ENCODE measurements at regions not wholly inside any gene's neighbourhood (a gene's known extent, or its start where the extent isn't known, plus 50 kb on each side); places are given as distances from the start of the nearest gene placed in this dataset.
A peak's percentile ranks its signal among the peaks of the same experiment; 100 is the strongest.
"Not testable (repeated sequence)": the region's sequence is repeated elsewhere in the genome, so short reads cannot be mapped to it uniquely, and the experiment has no call there.

DNA sequence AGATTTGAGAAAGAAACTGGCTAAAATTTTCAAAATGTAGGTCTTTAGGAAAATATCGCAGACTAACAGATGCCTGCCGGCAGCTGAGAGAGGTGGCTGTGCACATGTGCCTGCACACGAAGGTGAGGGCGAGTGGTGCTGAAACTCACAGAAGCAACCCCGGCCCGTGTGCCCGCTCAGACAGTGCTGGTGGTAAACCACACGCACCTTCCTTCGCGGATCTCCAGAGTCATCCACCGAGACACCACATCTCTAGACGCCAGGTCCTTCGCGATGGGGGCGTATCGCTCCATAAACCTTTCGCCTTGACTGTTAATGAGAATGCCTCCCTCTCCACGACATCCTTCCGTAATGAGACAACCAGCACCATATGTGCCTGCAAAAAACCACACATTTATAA, 68.5 kb upstream of the TNK2 start:
- not testable (repeated sequence) for DNase-seq (ENCODE audit: extremely low read depth, low read depth)

DNA sequence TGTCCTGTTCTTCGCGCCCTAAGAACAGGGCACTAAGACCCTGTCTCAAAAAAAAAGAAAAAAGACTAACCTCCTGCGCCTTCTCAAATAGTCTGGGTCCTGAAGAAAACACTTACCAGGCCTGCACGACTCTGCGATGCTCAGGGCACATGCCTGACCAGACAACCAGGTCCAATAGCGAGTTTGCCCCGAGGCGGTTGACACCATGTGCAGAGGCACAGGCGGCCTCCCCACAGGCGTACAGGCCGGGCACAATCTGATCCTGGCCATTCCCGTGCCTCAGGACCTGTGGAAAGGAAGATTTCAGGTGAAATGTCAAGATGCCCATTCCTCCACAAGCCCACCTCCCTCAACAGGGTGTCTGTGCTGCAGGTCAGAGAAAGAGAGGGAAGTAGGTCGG, 65.9 kb upstream of the TNK2 start:
- DNase-seq (ENCODE audit: extremely low read depth, low read depth) = not testable (repeated sequence)

DNA sequence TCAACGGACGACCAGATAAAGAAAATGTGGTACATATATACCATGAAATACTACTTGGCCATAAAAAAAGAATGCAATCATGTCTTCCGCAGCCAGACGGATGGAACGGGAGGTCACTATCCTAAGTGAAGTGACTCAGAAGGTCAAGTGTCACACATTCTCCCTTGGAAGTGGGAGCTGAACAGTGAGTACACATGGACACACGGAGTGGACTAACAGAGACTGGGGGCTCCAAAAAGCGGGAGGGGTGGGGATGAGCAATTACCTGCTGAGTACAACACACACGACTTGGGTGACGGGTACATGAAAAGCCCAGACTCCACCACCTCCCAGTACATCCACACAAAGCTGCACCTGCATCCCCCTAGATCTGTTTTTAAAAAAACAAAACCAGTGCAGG, 62.5 kb upstream of the TNK2 start:
- not testable (repeated sequence) for DNase-seq (ENCODE audit: extremely low read depth, low read depth)

DNA sequence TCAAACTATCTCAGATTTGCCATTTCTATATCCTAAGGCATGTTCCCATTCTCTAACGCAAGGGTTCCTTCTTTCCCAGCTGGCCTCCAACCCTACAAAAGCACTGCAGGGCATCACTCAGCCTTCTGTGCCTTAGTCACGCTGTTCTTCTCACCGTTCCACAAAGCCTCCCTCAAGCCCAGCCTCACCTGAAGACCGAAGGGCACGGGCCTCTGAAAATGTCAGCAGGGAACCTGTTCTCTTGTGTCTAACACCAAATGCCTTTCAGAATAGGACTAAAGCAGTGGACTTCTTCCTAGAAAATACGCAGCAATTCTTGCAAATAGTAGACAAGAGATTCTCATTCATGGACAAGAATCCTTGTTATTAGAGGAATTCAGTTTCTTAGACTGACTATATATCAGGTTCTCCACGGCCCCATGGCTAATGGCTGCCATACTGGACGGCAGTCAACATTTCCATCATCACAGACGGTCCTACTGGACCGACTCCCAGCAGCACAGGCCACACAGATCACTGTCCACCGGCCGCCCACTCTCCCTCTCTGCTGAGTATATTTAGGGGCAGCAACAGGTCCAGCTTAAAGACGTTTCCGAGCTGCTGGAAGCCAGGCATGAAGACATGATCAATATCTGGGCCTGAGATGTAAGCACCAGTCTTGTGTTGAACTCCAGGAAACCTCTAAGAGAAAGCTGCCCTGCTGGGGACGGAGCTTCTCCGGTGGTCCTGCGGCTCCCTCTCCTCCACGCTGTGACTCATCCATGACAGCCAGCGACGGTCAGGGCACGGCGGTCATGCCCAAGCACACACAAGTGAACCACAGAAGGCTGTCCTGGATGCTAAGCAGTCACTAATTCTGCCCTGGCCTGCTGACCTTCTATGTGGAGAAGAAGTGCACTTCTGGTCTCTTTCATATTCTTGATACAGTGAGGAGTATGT, 61.8 kb upstream of the TNK2 start:
- not testable (repeated sequence) for DNase-seq (ENCODE audit: extremely low read depth, low read depth)

DNA sequence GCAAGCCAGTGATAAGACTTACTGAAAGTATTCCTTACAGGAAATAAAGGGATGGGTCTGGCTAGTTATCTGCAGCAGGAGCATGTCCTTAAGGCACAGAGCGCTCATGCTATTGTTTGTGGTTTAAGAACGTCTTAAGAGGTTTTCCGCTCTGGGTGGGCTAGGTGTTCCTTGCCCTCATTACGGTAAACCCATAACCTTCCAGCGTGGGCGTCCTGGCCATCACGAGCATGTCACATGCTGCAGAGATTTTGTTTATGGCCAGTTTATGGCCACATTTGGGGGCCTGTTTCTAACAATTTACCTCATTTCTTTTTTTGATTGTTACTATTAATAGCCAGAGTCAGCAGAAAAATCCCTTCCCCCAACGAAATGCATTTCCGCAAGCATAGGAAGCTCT, 61.0 kb upstream of the TNK2 start:
- not testable (repeated sequence) for DNase-seq (ENCODE audit: extremely low read depth, low read depth)

DNA sequence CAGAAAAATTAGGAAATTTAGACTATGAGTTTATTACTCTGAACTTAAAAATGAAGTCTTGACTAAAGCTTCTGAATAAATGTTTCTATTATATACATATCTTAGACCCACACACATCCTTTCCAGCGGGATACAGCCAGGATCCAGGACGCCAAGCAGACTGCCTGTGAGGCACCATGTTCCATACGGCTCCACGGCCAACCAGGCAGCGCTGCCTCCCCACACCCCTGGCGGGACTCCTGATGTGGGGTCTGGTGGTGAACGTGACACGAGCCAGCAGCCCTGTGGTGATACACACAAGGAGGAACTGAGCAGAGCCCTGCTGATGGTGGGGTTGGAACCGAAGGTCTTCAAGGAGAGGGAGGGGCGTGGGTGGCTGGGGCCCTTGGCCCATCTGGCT, 59.8 kb upstream of the TNK2 start:
- not testable (repeated sequence) for DNase-seq (ENCODE audit: extremely low read depth, low read depth)

DNA sequence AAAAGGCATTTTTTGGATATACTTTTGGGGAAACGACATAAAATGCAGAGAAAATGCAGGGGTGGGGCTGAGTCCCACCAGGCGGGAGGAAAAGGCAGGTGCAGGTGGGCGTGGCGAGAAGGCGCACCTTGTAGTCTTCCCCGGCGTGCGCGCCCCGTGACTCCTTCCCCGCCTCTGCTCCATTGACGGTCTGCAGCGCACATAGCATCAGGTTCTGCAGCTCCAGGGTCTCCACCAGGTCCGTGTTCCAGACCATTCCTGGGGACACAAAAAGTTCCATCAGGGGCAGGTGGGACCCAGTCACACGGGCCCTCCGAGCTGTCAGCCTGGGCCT, 59.0 kb upstream of the TNK2 start:
- not testable (repeated sequence) for DNase-seq (ENCODE audit: extremely low read depth, low read depth)

DNA sequence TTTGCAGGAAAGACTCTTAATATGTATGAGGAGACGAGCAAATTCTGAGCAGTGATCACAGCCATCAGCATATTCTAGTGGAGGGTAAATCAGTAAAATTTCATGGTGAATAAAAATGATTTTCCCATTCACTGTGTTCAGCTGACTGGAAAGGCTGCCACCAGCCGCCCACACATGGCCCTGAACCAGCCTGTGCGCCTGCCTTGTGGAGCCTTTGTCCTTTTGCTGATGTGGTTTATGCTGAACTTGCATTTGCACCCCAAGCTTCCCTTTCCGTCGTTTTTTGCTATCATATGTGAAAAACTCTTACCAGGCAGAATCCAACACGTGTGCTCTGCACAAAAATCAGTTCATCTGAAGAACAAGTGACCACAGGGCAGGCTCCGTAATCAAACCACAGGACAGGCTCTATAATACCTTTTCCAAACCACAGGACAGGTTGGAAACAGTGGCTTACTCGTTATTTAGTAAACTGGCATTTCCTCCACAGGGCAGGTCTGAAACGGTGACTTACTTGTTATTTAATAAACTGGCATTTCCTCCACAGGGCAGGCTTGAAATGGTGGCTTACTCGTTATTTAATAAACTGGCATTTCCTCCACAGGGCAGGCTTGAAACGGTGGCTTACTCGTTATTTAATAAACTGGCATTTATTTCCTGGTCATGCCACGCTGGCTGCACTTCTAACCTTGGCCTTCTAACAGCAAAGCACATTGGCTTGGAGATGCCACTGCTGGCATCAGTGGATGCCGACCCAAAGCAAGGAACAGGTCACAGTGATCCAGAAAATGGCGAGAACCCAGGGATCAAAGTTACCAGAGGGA, 58.4 kb upstream of the TNK2 start:
- not testable (repeated sequence) for DNase-seq (ENCODE audit: extremely low read depth, low read depth)

DNA sequence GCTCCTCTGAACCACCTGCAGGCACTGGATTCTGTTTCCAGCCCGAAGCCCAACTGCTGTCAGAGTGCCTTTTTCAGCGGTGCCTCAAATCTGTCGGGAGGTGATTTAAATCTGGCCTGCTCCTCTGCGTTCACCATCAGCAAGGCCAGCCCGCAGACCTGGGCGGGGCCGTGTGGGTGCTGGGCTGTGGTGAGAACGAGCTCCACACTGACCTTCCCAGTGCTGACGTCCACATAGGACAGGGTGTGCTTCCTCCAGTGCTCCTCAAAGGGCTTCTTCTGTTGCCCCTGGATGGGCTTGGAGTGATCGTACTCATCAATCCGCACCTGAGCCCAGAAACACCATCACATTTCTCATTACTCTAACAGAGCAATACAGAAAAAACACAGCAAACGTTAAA, 56.9 kb upstream of the TNK2 start:
- not testable (repeated sequence) for DNase-seq (ENCODE audit: extremely low read depth, low read depth)

DNA sequence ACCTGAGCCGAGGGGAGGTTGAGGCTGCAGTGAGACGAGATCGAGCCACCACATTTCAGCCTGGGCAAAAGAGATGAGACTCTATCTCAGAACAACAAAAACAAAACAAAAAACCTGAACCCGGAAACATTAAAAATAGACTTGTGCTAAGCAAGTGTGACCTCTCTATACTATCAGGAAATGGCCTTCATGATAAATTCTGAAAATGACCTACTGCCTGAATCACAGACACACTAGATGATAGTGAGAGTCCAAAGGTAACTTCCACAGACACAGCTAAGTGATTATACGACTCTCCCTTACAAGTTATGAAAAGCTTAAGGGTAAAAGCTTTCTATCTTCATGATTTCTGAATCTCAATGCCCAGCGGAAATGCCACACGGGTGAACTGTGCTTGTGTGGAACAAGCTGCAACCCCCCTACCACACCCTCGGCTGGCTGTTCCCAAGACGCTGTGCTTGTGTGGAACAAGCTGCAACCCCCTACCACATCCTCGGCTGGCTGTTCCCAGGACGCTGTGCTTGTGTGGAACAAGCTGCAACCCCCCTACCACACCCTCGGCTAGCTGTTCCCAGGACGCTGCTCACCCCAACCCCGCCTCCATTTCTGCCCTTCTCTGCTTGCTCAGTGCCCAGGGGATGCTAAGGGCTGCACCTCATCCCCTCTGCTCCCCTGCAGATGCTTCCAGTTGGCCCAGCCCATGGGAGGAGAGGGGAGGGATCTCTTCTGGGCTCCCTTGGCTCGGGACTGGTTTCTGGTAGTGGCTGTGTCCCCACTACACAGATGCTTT, 56.2 kb upstream of the TNK2 start:
- DNase-seq (ENCODE audit: extremely low read depth, low read depth) = not testable (repeated sequence)

DNA sequence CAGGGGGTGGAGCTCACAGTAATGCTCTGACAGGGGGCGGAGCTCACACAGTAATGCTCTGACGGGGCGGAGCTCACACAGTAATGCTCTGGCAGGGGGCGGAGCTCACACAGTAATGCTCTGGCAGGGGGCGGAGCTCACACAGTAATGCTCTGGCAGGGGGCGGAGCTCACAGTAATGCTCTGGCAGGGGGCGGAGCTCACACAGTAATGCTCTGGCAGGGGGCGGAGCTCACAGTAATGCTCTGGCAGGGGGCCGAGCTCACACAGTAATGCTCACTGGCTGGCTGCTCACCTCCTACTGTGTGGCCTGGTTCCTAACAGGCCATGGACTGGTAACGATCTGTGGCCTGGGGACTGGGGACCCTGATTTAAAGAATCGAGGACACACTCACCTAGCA, 53.9 kb upstream of the TNK2 start:
- DNase-seq (ENCODE audit: extremely low read depth, low read depth) = not testable (repeated sequence)

DNA sequence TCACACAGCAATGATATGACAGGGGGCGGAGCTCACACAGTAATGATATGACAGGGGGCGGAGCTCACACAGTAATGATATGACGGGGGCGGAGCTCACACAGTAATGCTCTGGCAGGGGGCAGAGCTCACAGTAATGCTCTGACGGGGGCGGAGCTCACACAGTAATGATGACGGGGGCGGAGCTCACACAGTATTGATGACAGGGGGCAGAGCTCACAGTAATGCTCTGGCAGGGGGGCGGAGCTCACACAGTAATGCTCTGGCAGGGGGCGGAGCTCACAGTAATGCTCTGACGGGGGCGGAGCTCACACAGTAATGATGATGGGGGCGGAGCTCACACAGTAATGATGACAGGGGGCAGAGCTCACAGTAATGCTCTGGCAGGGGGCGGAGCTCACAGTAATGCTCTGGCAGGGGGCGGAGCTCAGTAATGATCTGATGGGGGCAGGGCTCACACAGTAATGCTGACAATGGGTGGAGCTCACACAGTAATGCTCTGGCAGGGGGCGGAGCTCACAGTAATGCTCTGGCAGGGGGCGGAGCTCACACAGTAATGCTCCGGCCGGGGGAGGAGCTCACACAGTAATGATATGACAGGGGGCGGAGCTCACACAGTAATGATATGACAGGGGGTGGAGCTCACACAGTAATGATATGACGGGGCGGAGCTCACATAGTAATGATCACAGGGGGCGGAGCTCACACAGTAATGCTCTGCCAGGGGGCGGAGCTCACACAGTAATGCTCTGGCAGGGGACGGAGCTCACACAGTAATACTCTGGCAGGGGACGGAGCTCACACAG, 52.8 kb upstream of the TNK2 start:
- DNase-seq (ENCODE audit: extremely low read depth, low read depth) = peak; percentile 21

DNA sequence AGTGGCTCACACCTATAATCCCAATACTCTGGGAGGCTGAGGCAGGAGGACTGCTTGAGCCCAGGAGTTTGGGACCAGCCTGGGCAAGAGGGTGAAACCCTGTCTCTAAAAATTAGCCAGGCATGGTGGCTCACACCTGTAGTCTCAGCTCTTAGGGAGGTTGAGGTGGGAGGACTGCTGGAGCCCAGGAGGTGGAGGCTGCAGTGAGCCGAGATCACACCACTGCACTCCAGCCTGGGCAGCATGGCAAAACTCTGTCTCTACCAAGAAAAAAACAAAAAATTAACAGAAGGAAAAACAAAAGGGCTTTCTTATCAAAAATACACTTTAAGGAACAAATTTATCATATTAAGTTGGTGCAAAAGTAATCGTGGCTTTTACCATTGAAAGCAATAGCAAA, 51.8 kb upstream of the TNK2 start:
- not testable (repeated sequence) for DNase-seq (ENCODE audit: extremely low read depth, low read depth)

DNA sequence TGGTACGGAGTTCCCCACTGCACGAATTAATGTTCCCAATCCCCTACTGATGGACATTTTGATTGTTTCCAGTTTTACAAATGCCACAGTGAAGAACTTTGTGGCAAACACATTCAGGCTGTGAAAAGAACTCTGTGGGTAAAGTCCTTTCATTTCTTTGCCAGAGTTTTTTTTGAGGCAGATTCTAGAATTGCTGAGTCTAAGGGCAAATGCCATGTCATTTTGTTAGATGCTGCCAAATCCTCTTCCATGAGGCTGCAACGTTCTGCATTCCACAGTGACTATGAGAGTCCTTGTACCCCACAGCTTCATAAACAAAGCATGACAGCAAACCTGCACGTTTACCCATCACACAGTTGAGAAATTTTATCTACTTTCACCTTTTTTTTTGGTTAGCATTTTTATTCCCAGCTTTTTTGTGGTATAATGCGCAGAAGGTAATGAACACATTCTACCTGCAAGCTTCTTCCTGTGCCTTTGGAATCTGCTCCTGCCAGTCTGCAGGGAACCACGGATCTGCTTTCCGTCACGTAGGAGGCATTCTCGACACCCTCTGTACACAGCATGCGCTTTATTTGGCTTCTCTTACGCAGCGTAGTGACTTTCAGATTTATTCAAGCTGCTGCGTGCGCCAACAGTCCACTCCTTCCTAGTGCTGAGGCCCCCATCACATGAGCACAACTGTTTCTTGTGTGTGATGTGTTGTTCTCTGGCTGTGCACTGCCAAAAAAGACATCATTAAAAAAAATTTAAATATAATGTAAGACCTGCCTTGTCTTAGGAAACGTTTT, 51.2 kb upstream of the TNK2 start:
- DNase-seq (ENCODE audit: extremely low read depth, low read depth) = not testable (repeated sequence)

DNA sequence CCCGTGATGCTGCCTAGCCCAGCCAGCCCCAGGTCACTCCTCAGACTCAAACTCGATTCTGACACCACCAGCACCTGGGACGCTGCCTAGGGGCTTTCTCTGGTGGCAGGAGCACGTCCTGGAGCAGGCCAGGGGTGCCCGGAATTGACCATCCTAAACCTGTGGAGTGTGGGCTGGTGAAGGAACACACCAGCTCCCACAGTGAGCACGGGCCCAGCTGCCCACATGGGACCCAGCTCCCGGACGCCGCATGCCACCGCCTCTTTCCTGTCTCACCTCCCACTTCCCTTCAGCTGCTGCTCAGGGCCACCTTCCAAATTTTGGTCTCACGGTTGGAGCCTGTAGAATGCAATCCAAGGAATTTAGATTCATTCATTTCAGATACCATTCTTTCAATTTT, 50.4 kb upstream of the TNK2 start:
- not testable (repeated sequence) for DNase-seq (ENCODE audit: extremely low read depth, low read depth)

Data from NCI-H460 (cell line).